Motor neuron (in vitro differentiated cells): ENCODE measurements at regions not wholly inside any gene's neighbourhood (a gene's known extent, or its start where the extent isn't known, plus 50 kb on each side); places are given as distances from the start of the nearest gene placed in this dataset.

Experiments used
- ATAC-seq, 8 experiments: fragments of 200-7000 bp; cut with Tn5 transposase; replicated peaks in 6 of 8; 2 replicates each; pipeline ENCODE4 v1.8.0; 2021; ENCODE audit warnings: mild to moderate bottlenecking in 8 of 8, moderate library complexity in 8 of 8
- H3K27ac ChIP-seq, 2 donors: fragments of 250-450 bp; sonication (Bioruptor Pico); 2 replicates each; pipeline ENCODE4 v1.9.0; 2021; ENCODE audit warnings: antibody characterized with exemption in 2 of 2, mild to moderate bottlenecking in 2 of 2, moderate library complexity in 1 of 2
- H3K4me1 ChIP-seq, 2 donors: fragments of 250-450 bp; sonication (Bioruptor Pico); replicated peaks in 1 of 2; 2 replicates each; pipeline ENCODE4 v1.6.1; 2021; ENCODE audit warnings: antibody characterized with exemption in 2 of 2, mild to moderate bottlenecking in 2 of 2, moderate library complexity in 1 of 2
- H3K4me3 ChIP-seq, 5 donors: fragments of 250-450 bp; sonication (Bioruptor Pico); 2 replicates each; pipeline ENCODE4 v1.9.0; 2021; ENCODE audit warnings: antibody characterized with exemption in 5 of 5, mild to moderate bottlenecking in 5 of 5, moderate library complexity in 4 of 5
- WGBS, 10 experiments: fragments of 450-650 bp; shearing (Covaris generic); methylation state at CpG; one replicate each; pipeline ENCODE4 v1.0.0; 2022; 5-methylcytosine and 5-hydroxymethylcytosine counted together
- in situ Hi-C, 9 experiments: fragments of 400-800 bp; cut with MboI; loops; one replicate each; pipeline ENCODE4 v1.15.0; 2021; ENCODE audit warnings: low sequenced_read_pairs in 9 of 9, low pct_unique_long_range_greater_than_20kb in 2 of 9; ENCODE audit not compliant: unreplicated experiment in 9 of 9

GRCh38 chr10:36500266-36500665, 625.1 kb upstream of the ANKRD30A start:
- no peak for ATAC-seq
- H3K4me1 ChIP-seq = peaks cover 0 to 5% of the 10 kb centered on the region in 2 donors
- 56 to 100% (median 86%) methylated on average over 1 of the region's 1 CpG; no CpG with 5 or more reads in 3 of the 10 experiments for WGBS, 10 experiments
- no peak overlapping the region for H3K4me3 ChIP-seq
- H3K27ac ChIP-seq = no peak overlapping the region
- in situ Hi-C loops = no loop called here

GRCh38 chr10:36499693-36500092, 625.7 kb upstream of the ANKRD30A start:
- WGBS, 10 experiments = 20 to 100% (median 75%) methylated on average over 1 of the region's 1 CpG; no CpG with 5 or more reads in 3 of the 10 experiments
- Histone ChIP-seq H3K4me1 (peaks cover 0 to 4% of the 10 kb centered on the region in 2 donors), H3K27ac (no peak overlapping the region), H3K4me3 (no peak overlapping the region)
- in situ Hi-C loops = loop anchor here in 1 of 9 experiments (25.0 kb wide), 1 partner anchor 862 kb away; the partner anchor contains the start of gene FZD8
- ATAC-seq = peak in 3 of 8 experiments; percentile 62 to 90 (median 68)

- 83 to 100% (median 100%) methylated on average over 1 of the region's 1 CpG; no CpG with 5 or more reads in 1 of the 10 experiments for WGBS, 10 experiments
- no peak for ATAC-seq
Observed at GRCh38 chr10:36496758-36497157, 628.6 kb upstream of the ANKRD30A start.

GRCh38 chr10:36494371-36494770, 631.0 kb upstream of the ANKRD30A start:
- ATAC-seq = peak in 6 of 8 experiments; percentile 39 to 91 (median 78)
- in situ Hi-C loops = loop anchor here in 1 of 9 experiments (25.0 kb wide), 1 partner anchor 857 kb away; the partner anchor contains the start of gene FZD8
- Histone ChIP-seq H3K27ac (no peak overlapping the region), H3K4me1 (no peaks in the 10 kb centered on the region), H3K4me3 (no peak overlapping the region)
- 0 to 100% (median 72%) methylated on average over 1 to 2 of the region's 2 CpGs for WGBS, 10 experiments

More at GRCh38 chr10:36496758-36497157, 628.6 kb upstream of the ANKRD30A start:
- H3K27ac ChIP-seq = no peak overlapping the region
- in situ Hi-C loops = loop anchor here in 1 of 9 experiments (25.0 kb wide), 1 partner anchor 859 kb away; the partner anchor contains the start of gene FZD8
- H3K4me1 ChIP-seq = no peaks in the 10 kb centered on the region
- H3K4me3 ChIP-seq = no peak overlapping the region

GRCh38 chr10:36493516-36493880, 631.9 kb upstream of the ANKRD30A start:
- no peak overlapping the region for H3K27ac ChIP-seq
- 33 to 100% (median 71%) methylated on average over 1 of the region's 1 CpG; no CpG with 5 or more reads in 1 of the 10 experiments for WGBS, 10 experiments
- peak in 1 of 8 experiments; percentile 27 for ATAC-seq

GRCh38 chr10:36492590-36493515, 632.5 kb upstream of the ANKRD30A start:
- in situ Hi-C loops = loop anchor here in 1 of 9 experiments (25.0 kb wide), 1 partner anchor 856 kb away; the partner anchor contains the start of gene FZD8
- no peak for ATAC-seq
- Histone ChIP-seq H3K4me3 (no peak overlapping the region), H3K27ac (no peak overlapping the region), H3K4me1 (no peaks in the 10 kb centered on the region)
- 50 to 100% (median 80%) methylated on average over 1 to 4 of the region's 4 CpGs; no CpG with 5 or more reads in 1 of the 10 experiments for WGBS, 10 experiments

More at GRCh38 chr10:36493516-36493880, 631.9 kb upstream of the ANKRD30A start:
- Histone ChIP-seq H3K4me1 (no peaks in the 10 kb centered on the region), H3K4me3 (no peak overlapping the region)
- in situ Hi-C loops = loop anchor here in 1 of 9 experiments (25.0 kb wide), 1 partner anchor 856 kb away; the partner anchor contains the start of gene FZD8

GRCh38 chr10:36491926-36492325, 633.5 kb upstream of the ANKRD30A start:
- WGBS, 10 experiments = 64 to 100% (median 100%) methylated on average over 1 of the region's 1 CpG; no CpG with 5 or more reads in 5 of the 10 experiments

GRCh38 chr10:36489611-36490228, 635.7 kb upstream of the ANKRD30A start:
- peak in 3 of 8 experiments; percentile 28 to 56 (median 37) for ATAC-seq
- in situ Hi-C loops = loop anchor here in 1 of 9 experiments (25.0 kb wide), 1 partner anchor 852 kb away; the partner anchor contains the start of gene FZD8
- H3K4me1 ChIP-seq = no peaks in the 10 kb centered on the region
- H3K4me3 ChIP-seq = no peak overlapping the region
- no peak overlapping the region for H3K27ac ChIP-seq
- WGBS, 10 experiments = 0 to 100% (median 92%) methylated on average over 1 to 5 of the region's 5 CpGs

More at GRCh38 chr10:36491926-36492325, 633.5 kb upstream of the ANKRD30A start:
- Histone ChIP-seq H3K4me1 (no peaks in the 10 kb centered on the region), H3K27ac (no peak overlapping the region), H3K4me3 (no peak overlapping the region)
- no peak for ATAC-seq
- in situ Hi-C loops = loop anchor here in 1 of 9 experiments (25.0 kb wide), 1 partner anchor 855 kb away; the partner anchor contains the start of gene FZD8

GRCh38 chr10:36489181-36489580, 636.2 kb upstream of the ANKRD30A start:
- in situ Hi-C loops = loop anchor here in 1 of 9 experiments (25.0 kb wide), 1 partner anchor 852 kb away; the partner anchor contains the start of gene FZD8
- no peak for ATAC-seq
- no peak overlapping the region for H3K27ac ChIP-seq
- no peaks in the 10 kb centered on the region for H3K4me1 ChIP-seq
- WGBS, 10 experiments = 81 to 100% (median 100%) methylated on average over 2 to 6 of the region's 7 CpGs; no CpG with 5 or more reads in 2 of the 10 experiments
- no peak overlapping the region for H3K4me3 ChIP-seq

GRCh38 chr10:36488579-36488978, 636.8 kb upstream of the ANKRD30A start:
- H3K27ac ChIP-seq = no peak overlapping the region
- ATAC-seq = no peak
- no peak overlapping the region for H3K4me3 ChIP-seq
- no peaks in the 10 kb centered on the region for H3K4me1 ChIP-seq
- WGBS, 10 experiments = 72 to 93% (median 83%) methylated on average over 1 to 4 of the region's 4 CpGs
- in situ Hi-C loops = loop anchor here in 1 of 9 experiments (25.0 kb wide), 1 partner anchor 851 kb away; the partner anchor contains the start of gene FZD8

- no peaks in the 10 kb centered on the region for H3K4me1 ChIP-seq
- no peak for ATAC-seq
- in situ Hi-C loops = loop anchor here in 1 of 9 experiments (25.0 kb wide), 1 partner anchor 842 kb away; the partner anchor contains the start of gene FZD8
- H3K27ac ChIP-seq = no peak overlapping the region
- no peak overlapping the region for H3K4me3 ChIP-seq
Observed at GRCh38 chr10:36479073-36479472, 646.3 kb upstream of the ANKRD30A start.

- H3K4me1 ChIP-seq = no peaks in the 10 kb centered on the region
- no peak for ATAC-seq
- 71 to 100% (median 83%) methylated on average over 1 to 5 of the region's 5 CpGs; no CpG with 5 or more reads in 3 of the 10 experiments for WGBS, 10 experiments
- no peak overlapping the region for H3K4me3 ChIP-seq
- in situ Hi-C loops = loop anchor here in 1 of 9 experiments (25.0 kb wide), 1 partner anchor 839 kb away; the partner anchor contains the start of gene FZD8
- H3K27ac ChIP-seq = no peak overlapping the region
Observed at GRCh38 chr10:36476399-36476798, 649.0 kb upstream of the ANKRD30A start.
